Cardiac muscle cell (in vitro differentiated cells and primary cell): ENCODE measurements at regions not wholly inside any gene's neighbourhood (a gene's known extent, or its start where the extent isn't known, plus 50 kb on each side); places are given as distances from the start of the nearest gene placed in this dataset.

Experiments used
- DNase-seq, 2 donors: peaks; one replicate each; pipeline versions ENCODE4 v3.0.0 to v3.0.0-alpha.2; 2010 to 2017; ENCODE audit warnings: low read depth in 1 of 2, low spot score in 1 of 2
- H3K27ac ChIP-seq: fragments of 200-600 bp; sonication (generic); 2 replicates; pipeline ENCODE4 v1.5.1; 2016
- H3K27me3 ChIP-seq: fragments of 200-600 bp; sonication (generic); 2 replicates; pipeline ENCODE4 v1.6.0; 2016; ENCODE audit warnings: control low read depth
- H3K36me3 ChIP-seq: fragments of 200-600 bp; sonication (generic); 2 replicates; pipeline ENCODE4 v1.5.1; 2016; ENCODE audit warnings: control low read depth
- H3K4me1 ChIP-seq: fragments of 200-600 bp; sonication (generic); 2 replicates; pipeline ENCODE4 v1.8.1; 2017; ENCODE audit warnings: low read depth, mild to moderate bottlenecking, mixed run types
- H3K4me3 ChIP-seq: fragments of 200-600 bp; sonication (generic); 2 replicates; pipeline ENCODE4 v1.5.1; 2016; ENCODE audit warnings: mild to moderate bottlenecking
- H3K9me3 ChIP-seq: fragments of 200-600 bp; sonication (generic); 2 replicates; pipeline ENCODE4 v1.5.1; 2017; ENCODE audit warnings: low read depth, mild to moderate bottlenecking, control low read depth
- CTCF ChIP-seq: IDR thresholded peaks from 2 replicates; pipeline ENCODE4 v1.5.1; 2012; ENCODE audit warnings: low read depth, mild to moderate bottlenecking, low read length

- no peak for DNase-seq
- no peak for TF ChIP-seq CTCF
- Histone ChIP-seq H3K27me3 (no peaks in the 10 kb centered on the region), H3K4me3 (no peak overlapping the region), H3K36me3 (no peaks in the 10 kb centered on the region), H3K27ac (no peak overlapping the region), H3K9me3 (no peaks in the 10 kb centered on the region), H3K4me1 (no peaks in the 10 kb centered on the region)
Measured at GRCh38 chr14:42045383-42045782, 438.7 kb downstream of the LRFN5 start.

GRCh38 chr14:42028607-42029006 is 421.9 kb downstream of the LRFN5 start:
- Histone ChIP-seq H3K27me3 (no peaks in the 10 kb centered on the region), H3K27ac (peak overlapping the region; percentile 79), H3K36me3 (no peaks in the 10 kb centered on the region), H3K9me3 (no peaks in the 10 kb centered on the region), H3K4me3 (no peak overlapping the region), H3K4me1 (peaks cover 10% of the 10 kb centered on the region)
- no peak for TF ChIP-seq CTCF
- DNase-seq = peak in 1 of 2 donors; percentile 17

- H3K9me3 ChIP-seq = no peaks in the 10 kb centered on the region
- TF ChIP-seq CTCF = no peak
- peaks cover 10% of the 10 kb centered on the region for H3K4me1 ChIP-seq
- no peak overlapping the region for H3K4me3 ChIP-seq
- no peak overlapping the region for H3K27ac ChIP-seq
- no peak for DNase-seq
- no peaks in the 10 kb centered on the region for H3K27me3 ChIP-seq
- no peaks in the 10 kb centered on the region for H3K36me3 ChIP-seq
Measured at GRCh38 chr14:42027271-42027670, 420.6 kb downstream of the LRFN5 start.

GRCh38 chr14:42023452-42023851 is 416.8 kb downstream of the LRFN5 start:
- peaks cover 2% of the 10 kb centered on the region for H3K4me1 ChIP-seq
- DNase-seq = no peak
- no peaks in the 10 kb centered on the region for H3K9me3 ChIP-seq
- no peak overlapping the region for H3K4me3 ChIP-seq
- H3K36me3 ChIP-seq = no peaks in the 10 kb centered on the region
- H3K27me3 ChIP-seq = no peaks in the 10 kb centered on the region
- no peak for TF ChIP-seq CTCF
- no peak overlapping the region for H3K27ac ChIP-seq

GRCh38 chr14:42014301-42014700 is 407.6 kb downstream of the LRFN5 start:
- no peak overlapping the region for H3K4me3 ChIP-seq
- no peaks in the 10 kb centered on the region for H3K36me3 ChIP-seq
- H3K4me1 ChIP-seq = no peaks in the 10 kb centered on the region
- no peak for DNase-seq
- no peaks in the 10 kb centered on the region for H3K9me3 ChIP-seq
- H3K27me3 ChIP-seq = no peaks in the 10 kb centered on the region
- no peak for TF ChIP-seq CTCF
- H3K27ac ChIP-seq = no peak overlapping the region

GRCh38 chr14:42013559-42013958 is 406.9 kb downstream of the LRFN5 start:
- no peaks in the 10 kb centered on the region for H3K4me1 ChIP-seq
- H3K27ac ChIP-seq = no peak overlapping the region
- no peaks in the 10 kb centered on the region for H3K27me3 ChIP-seq
- H3K9me3 ChIP-seq = no peaks in the 10 kb centered on the region
- H3K4me3 ChIP-seq = no peak overlapping the region
- no peak for DNase-seq
- no peaks in the 10 kb centered on the region for H3K36me3 ChIP-seq
- TF ChIP-seq CTCF = no peak
